Fibroblast of upper back skin (primary cell): ENCODE measurements at regions not wholly inside any gene's neighbourhood (a gene's known extent, or its start where the extent isn't known, plus 50 kb on each side); places are given as distances from the start of the nearest gene placed in this dataset.
"Not testable (repeated sequence)": the region's sequence is repeated elsewhere in the genome, so short reads cannot be mapped to it uniquely, and the experiment has no call there.

Experiments
- DNase-seq: peaks from one replicate; pipeline ENCODE4 v3.0.0-alpha.2; 2013

GRCh38 chr13:80965097-80965496, 624.2 kb upstream of the SPRY2 start:
- DNase-seq = no peak

GRCh38 chr13:80962855-80963254, 621.9 kb upstream of the SPRY2 start:
- DNase-seq = no peak

- DNase-seq = peak; percentile 36
These were observed 621.2 kb upstream of the SPRY2 start for GRCh38 chr13:80962173-80962572.

- DNase-seq = no peak
These were observed 616.2 kb upstream of the SPRY2 start for GRCh38 chr13:80957019-80957655.

DNA sequence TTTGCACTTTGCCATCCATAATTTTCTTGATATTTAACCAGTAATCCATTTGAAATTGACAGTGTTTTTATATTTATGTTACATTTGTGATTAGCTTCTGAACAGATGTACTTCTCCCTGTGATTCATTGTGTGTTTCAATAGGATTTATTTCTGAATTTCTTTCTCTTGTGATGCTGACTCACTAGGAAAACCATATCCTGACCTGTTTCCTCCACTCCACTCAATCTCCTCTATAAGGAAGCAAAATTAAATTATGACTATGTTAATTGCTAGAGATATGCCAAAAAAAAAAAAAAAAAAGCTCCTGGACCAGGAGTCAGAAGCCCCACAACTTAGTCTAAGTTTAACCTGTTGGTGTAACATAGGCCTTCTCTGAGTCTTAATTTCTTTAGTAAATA, 614.6 kb upstream of the SPRY2 start:
- DNase-seq = no peak

GRCh38 chr13:80952158-80952557, 611.2 kb upstream of the SPRY2 start:
- no peak for DNase-seq

GRCh38 chr13:80946008-80946802, 605.3 kb upstream of the SPRY2 start:
- DNase-seq = no peak

DNA sequence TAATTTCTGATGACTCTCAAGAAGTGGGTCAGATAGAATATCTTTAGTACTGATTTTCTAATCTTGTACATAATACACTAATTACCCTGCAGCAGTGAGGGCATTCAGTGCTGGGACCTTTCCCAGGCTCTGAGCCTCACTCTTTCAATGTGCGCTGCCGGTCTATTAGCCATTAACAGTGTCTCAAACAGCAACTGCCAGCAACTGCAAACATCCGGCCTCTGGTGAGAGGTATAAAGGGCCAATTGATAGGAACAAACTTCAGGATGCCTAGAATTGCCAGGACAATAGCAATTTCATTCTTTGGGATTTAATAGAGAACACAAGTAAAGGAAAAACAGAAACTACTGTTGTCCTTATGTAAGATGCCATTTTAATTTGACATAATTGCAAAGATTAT, 604.4 kb upstream of the SPRY2 start:
- DNase-seq = no peak

DNA sequence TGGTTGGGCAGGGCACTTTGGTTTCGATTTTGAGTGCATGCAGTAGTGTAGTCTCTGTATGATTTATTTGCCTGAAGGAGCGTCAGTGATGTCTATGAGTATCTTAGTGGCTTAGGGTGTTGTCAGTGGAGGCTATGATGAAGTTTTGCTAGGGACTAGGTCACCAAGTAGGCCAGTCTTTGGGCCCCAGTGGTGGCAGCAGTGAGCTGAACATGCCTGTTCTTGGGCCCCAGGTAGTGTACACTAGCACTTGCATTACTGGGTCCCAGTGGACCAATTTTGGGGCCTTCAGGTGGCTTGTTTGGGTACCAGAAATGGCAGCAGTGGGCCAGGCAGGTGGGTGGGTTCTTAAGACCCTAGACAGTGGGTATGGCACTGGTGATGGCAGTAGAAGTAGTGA, 598.7 kb upstream of the SPRY2 start:
- no peak for DNase-seq

DNA sequence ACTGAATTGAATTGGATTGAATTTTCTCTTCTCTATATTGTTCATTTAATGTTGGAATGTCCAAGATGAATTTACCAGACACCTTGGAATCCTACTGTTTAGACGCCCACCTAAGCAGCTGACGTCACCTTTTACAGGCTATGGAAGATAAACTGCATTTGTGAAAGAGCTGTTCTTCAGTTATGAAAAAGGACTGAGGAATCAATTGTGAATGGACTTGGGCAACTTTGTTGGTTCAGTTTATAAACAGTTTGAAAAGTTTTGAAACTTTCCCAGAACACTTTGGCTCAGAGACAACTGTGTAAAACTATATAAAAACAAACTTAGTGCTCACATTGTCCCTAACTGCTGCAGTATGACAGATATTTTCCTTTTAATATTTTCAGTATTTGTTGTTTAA, 590.8 kb upstream of the SPRY2 start:
- no peak for DNase-seq

- no peak for DNase-seq
These were observed 590.2 kb upstream of the SPRY2 start for GRCh38 chr13:80931118-80931517.

DNA sequence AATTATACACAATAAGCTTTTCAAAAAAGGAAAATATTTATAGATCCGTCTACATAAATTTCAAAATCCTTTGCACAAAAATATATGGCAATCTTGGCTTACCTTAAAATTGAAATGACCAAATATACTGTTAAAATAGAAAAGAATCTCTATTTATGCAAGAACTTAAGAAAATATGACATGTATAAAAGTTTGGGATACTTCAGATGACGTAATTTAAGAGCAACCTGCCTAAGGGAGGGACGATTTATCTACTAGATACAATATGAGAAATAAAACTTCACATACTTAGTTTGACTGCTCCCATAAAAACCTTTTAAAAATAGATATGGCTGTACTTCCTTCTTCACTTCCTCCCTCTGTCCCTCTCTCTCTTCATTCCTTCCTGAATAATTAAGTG, 587.3 kb upstream of the SPRY2 start:
- DNase-seq = no peak

GRCh38 chr13:80926024-80926423, 585.1 kb upstream of the SPRY2 start:
- not testable (repeated sequence) for DNase-seq

GRCh38 chr13:80924596-80924995, 583.7 kb upstream of the SPRY2 start:
- peak; percentile 22 for DNase-seq

DNA sequence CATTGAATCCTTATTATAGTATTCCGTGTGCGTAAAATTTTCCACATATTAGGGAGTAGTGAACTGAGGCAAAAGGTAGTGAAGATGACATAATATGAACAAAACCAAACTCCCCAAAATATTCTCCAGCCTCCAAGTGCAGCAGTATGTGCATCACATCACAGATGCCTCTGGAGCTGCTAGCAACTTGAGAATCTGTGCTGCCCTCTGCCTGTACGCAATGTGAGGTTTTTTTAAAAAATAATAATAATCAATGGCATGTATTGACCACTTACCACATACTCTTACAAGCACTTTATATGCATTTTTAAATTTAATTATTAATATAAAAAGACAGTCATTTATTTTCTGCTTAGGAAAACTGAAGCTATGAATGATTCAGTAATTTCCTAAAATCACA, 583.0 kb upstream of the SPRY2 start:
- no peak for DNase-seq

DNA sequence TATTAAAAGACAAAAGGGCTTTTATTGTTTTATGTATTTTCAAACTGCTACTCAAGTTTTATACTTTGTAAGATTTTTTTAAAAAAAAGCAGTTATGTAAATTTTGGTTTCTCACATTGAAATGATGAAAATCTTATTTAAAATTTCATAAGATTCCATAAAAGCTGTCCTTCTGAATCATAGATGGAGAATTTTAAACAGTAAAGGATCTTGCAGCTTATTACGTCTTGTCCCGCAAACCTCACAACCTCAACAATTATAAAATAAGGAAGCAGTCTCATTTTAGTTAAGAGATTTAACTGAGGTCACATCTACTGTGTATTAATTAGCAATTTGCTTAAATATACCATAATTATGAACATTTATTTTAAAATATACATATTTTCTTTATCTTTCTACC, 581.0 kb upstream of the SPRY2 start:
- peak; percentile 63 for DNase-seq

GRCh38 chr13:80921541-80921940, 580.6 kb upstream of the SPRY2 start:
- DNase-seq = peak; percentile 78

DNA sequence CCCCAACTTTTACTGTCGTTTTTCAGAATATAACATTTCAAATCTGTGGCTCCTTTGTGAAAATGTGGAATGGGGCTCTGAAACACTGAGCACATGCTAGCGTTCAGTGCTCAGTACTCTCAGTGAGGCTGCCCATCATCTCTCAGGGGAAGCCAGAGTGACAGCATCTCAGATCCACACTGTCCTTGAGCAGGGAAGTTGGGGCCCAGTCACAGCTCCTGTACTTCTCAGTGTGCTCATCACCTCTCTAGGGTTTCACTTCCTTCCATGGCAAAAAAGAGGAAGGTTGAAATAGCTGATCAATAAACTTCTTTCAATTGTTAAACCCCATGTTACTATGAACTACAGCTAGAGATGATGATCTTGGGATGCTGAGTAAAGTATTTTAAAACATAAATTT, 565.9 kb upstream of the SPRY2 start:
- DNase-seq = no peak

- DNase-seq = no peak
These were observed 563.5 kb upstream of the SPRY2 start for GRCh38 chr13:80904386-80904785.

DNA sequence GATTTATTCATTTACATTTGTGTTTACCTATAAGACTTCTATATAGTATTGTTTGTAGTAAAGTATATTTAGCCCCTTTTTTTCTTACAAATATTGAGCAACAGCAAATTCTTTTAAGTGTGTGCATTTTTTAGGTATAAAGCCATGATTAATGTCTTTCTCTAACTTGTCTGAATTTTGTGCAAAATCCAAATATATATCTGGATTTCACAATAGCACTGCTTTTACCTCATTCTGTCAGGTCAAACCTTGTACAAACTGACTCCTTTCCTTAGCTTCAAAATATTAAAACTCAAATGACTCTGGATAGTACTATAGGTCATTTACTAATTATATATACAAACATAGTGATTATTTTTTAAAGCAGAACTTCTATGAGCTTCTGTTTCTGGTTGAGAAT, 563.0 kb upstream of the SPRY2 start:
- peak; percentile 37 for DNase-seq

DNA sequence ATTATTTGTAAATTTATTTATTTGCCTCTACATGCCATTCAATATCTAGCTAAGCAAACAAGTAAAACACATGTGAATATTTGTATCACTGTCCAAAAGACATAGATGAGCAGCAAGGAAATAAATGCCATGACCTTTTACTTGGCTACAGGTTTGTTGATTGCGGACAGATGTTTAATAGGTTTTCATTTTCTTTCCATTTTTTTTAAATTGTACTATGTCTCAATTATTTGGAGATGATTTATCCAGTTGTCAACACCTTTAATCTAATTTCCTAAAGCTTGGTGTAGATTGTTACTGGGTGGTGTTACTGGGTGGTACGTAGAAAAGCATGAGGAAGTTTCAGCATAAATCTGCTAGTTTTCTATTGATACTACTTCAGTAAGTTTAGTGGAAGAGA, 560.6 kb upstream of the SPRY2 start:
- DNase-seq = no peak

DNA sequence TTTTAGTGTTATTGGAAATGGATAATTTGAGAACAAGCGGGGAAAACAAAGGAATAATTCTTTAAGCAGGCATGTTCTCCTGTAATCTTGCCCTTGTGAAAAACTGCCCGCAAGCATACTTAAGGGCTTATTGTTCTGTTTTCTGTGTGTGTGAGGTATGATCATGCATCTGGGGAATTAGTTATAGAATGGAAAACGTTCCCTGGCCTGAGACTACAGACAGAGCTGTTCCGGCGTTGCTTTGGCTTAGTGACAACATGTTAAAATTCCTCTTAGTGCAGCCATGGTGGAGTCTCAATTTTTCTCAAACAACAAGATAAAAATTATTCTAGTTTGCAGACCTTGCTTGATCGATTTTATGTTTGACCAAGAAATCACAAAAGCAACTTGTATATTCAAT, 560.2 kb upstream of the SPRY2 start:
- peak; percentile 75 for DNase-seq

DNA sequence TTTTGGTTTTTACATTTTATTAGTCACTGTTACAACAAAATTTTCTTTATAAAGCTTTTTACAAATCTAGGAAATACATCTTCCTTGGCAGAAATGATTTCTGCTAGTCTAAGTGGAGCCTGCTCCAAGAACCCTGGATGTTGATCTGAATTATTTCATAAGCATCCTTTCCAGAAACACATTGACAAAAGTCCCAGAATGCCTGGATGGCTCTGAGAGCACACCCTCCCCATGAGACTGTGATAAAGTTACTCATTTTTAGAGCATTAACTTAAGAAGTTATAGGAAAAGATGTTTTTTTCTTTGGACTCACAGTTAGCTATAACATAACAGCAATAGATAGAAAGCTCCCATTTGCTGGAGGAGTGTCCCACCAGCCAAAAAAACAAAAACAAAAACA, 559.6 kb upstream of the SPRY2 start:
- DNase-seq = peak; percentile 30

- not testable (repeated sequence) for DNase-seq
These were observed 556.7 kb upstream of the SPRY2 start for GRCh38 chr13:80897641-80898040.

DNA sequence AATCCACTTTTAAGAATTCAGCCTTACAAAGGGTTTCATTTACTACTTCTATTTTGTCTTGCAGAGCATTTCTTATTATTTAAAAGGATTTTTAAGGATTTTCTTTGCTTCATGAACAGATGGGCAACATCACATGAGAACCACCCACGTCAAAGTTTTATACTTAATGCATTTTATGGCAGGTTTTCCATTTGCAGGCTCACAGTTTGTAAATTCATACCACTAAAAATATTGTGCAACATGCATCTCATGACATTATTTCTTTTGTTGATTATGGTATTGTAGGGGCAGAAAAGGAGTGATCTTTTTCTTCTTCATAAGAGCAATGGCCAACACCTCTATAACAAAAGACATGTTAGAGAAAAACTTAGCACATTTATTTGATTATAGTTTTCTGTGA, 554.0 kb upstream of the SPRY2 start:
- no peak for DNase-seq
